ENCODE measurements at regions not wholly inside any gene's neighbourhood (a gene's known extent, or its start where the extent isn't known, plus 50 kb on each side); places are given as distances from the start of the nearest gene placed in this dataset.

- DNase-seq = no peak
Measured at GRCh38 chr22:49241174-49241851, 586.4 kb downstream of the BRD1 start.

GRCh38 chr22:49240472-49240871, 587.2 kb downstream of the BRD1 start:
- no peak for DNase-seq

GRCh38 chr22:49240016-49240380, 587.7 kb downstream of the BRD1 start:
- DNase-seq = no peak

GRCh38 chr22:49239264-49240015, 588.2 kb downstream of the BRD1 start:
- no peak for DNase-seq

- no peak for DNase-seq
Measured at GRCh38 chr22:49238181-49239141, 589.2 kb downstream of the BRD1 start.

GRCh38 chr22:49237703-49238102, 590.0 kb downstream of the BRD1 start:
- DNase-seq = no peak

- no peak for DNase-seq
Measured at GRCh38 chr22:49237279-49237678, 590.4 kb downstream of the BRD1 start.

GRCh38 chr22:49236541-49237075, 591.1 kb downstream of the BRD1 start:
- no peak for DNase-seq

- peak; percentile 77 for DNase-seq
Measured at GRCh38 chr22:49235463-49236300, 592.0 kb downstream of the BRD1 start.

GRCh38 chr22:49234459-49234858, 593.2 kb downstream of the BRD1 start:
- DNase-seq = no peak

GRCh38 chr22:49233507-49234100, 594.1 kb downstream of the BRD1 start:
- DNase-seq = no peak

GRCh38 chr22:49232319-49233067, 595.2 kb downstream of the BRD1 start:
- DNase-seq = no peak

- no peak for DNase-seq
Measured at GRCh38 chr22:49230194-49230577, 597.5 kb downstream of the BRD1 start.

GRCh38 chr22:49229483-49230193, 598.0 kb downstream of the BRD1 start:
- DNase-seq = no peak

GRCh38 chr22:49228431-49229037, 599.1 kb downstream of the BRD1 start:
- no peak for DNase-seq

- no peak for DNase-seq
Measured at GRCh38 chr22:49227670-49228069, 600.0 kb downstream of the BRD1 start.

- no peak for DNase-seq
Measured at GRCh38 chr22:49226096-49226495, 601.6 kb downstream of the BRD1 start.

- DNase-seq = no peak
Measured at GRCh38 chr22:49224243-49224642, 603.4 kb downstream of the BRD1 start.

- no peak for DNase-seq
Measured at GRCh38 chr22:49218142-49218541, 609.5 kb downstream of the BRD1 start.

- no peak for DNase-seq
Measured at GRCh38 chr22:49216579-49216978, 611.1 kb downstream of the BRD1 start.

Data from NCI-H2171 (cell line).